H1 (cell line): ENCODE measurements at regions not wholly inside any gene's neighbourhood (a gene's known extent, or its start where the extent isn't known, plus 50 kb on each side); places are given as distances from the start of the nearest gene placed in this dataset.
A peak's percentile ranks its signal among the peaks of the same experiment; 100 is the strongest.

Experiments used
- RAD21 ChIP-seq, 2 experiments: IDR thresholded peaks in 1 of 2; conservative IDR thresholded peaks in 1 of 2; 2 replicates each; pipeline ENCODE4 v1.6.1; 2011; ENCODE audit warnings: low read depth in 2 of 2, low read length in 2 of 2, improper control_type of control experiment in 1 of 2, inconsistent platforms in 1 of 2, mild to moderate bottlenecking in 1 of 2, moderate library complexity in 1 of 2
- TF ChIP-seq, protein P1 (sequence below): fragments of 300-600 bp; sonication (generic); IDR thresholded peaks from 2 replicates; pipeline ENCODE4 v1.7.1; 2012; ENCODE audit warnings: low read length, moderate library complexity, mild to moderate bottlenecking, inconsistent platforms; ENCODE audit not compliant: insufficient replicate concordance
- TF ChIP-seq, protein P2 (sequence below), 3 experiments: IDR thresholded peaks; 1 replicate in 2 of 3; 2 replicates in 1 of 3; pipeline versions ENCODE4 v1.5.1 to v1.6.1; 2011; ENCODE audit warnings: low read length in 3 of 3, mild to moderate bottlenecking in 3 of 3, inconsistent platforms in 2 of 3, low read depth in 1 of 3, moderate library complexity in 1 of 3; ENCODE audit not compliant: insufficient read depth in 1 of 3; ENCODE audit errors: control extremely low read depth in 1 of 3

DNA sequence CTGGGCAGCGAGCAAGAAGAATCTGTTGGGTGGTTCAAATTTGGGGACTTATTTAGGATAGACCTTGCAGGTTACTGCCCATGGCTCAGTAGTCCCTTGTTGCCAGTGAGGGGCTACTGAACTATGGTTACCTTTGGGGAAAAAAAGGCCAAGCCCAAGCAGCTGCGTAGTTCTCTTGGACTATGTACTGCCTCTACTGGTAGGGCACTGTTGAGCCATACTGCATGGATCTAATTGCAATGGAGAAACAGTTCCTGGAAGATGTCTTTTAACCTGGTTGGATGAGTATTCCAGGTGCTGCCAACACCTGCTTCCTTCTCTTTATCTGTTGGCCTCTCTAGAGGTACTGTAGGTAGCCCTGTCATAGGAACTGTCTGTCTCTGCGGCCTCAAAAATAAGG, 671.9 kb upstream of the CBLB start (continued):
- TF ChIP-seq, protein P1, sequence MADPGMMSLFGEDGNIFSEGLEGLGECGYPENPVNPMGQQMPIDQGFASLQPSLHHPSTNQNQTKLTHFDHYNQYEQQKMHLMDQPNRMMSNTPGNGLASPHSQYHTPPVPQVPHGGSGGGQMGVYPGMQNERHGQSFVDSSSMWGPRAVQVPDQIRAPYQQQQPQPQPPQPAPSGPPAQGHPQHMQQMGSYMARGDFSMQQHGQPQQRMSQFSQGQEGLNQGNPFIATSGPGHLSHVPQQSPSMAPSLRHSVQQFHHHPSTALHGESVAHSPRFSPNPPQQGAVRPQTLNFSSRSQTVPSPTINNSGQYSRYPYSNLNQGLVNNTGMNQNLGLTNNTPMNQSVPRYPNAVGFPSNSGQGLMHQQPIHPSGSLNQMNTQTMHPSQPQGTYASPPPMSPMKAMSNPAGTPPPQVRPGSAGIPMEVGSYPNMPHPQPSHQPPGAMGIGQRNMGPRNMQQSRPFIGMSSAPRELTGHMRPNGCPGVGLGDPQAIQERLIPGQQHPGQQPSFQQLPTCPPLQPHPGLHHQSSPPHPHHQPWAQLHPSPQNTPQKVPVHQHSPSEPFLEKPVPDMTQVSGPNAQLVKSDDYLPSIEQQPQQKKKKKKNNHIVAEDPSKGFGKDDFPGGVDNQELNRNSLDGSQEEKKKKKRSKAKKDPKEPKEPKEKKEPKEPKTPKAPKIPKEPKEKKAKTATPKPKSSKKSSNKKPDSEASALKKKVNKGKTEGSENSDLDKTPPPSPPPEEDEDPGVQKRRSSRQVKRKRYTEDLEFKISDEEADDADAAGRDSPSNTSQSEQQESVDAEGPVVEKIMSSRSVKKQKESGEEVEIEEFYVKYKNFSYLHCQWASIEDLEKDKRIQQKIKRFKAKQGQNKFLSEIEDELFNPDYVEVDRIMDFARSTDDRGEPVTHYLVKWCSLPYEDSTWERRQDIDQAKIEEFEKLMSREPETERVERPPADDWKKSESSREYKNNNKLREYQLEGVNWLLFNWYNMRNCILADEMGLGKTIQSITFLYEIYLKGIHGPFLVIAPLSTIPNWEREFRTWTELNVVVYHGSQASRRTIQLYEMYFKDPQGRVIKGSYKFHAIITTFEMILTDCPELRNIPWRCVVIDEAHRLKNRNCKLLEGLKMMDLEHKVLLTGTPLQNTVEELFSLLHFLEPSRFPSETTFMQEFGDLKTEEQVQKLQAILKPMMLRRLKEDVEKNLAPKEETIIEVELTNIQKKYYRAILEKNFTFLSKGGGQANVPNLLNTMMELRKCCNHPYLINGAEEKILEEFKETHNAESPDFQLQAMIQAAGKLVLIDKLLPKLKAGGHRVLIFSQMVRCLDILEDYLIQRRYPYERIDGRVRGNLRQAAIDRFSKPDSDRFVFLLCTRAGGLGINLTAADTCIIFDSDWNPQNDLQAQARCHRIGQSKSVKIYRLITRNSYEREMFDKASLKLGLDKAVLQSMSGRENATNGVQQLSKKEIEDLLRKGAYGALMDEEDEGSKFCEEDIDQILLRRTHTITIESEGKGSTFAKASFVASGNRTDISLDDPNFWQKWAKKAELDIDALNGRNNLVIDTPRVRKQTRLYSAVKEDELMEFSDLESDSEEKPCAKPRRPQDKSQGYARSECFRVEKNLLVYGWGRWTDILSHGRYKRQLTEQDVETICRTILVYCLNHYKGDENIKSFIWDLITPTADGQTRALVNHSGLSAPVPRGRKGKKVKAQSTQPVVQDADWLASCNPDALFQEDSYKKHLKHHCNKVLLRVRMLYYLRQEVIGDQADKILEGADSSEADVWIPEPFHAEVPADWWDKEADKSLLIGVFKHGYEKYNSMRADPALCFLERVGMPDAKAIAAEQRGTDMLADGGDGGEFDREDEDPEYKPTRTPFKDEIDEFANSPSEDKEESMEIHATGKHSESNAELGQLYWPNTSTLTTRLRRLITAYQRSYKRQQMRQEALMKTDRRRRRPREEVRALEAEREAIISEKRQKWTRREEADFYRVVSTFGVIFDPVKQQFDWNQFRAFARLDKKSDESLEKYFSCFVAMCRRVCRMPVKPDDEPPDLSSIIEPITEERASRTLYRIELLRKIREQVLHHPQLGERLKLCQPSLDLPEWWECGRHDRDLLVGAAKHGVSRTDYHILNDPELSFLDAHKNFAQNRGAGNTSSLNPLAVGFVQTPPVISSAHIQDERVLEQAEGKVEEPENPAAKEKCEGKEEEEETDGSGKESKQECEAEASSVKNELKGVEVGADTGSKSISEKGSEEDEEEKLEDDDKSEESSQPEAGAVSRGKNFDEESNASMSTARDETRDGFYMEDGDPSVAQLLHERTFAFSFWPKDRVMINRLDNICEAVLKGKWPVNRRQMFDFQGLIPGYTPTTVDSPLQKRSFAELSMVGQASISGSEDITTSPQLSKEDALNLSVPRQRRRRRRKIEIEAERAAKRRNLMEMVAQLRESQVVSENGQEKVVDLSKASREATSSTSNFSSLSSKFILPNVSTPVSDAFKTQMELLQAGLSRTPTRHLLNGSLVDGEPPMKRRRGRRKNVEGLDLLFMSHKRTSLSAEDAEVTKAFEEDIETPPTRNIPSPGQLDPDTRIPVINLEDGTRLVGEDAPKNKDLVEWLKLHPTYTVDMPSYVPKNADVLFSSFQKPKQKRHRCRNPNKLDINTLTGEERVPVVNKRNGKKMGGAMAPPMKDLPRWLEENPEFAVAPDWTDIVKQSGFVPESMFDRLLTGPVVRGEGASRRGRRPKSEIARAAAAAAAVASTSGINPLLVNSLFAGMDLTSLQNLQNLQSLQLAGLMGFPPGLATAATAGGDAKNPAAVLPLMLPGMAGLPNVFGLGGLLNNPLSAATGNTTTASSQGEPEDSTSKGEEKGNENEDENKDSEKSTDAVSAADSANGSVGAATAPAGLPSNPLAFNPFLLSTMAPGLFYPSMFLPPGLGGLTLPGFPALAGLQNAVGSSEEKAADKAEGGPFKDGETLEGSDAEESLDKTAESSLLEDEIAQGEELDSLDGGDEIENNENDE = no peak
- TF ChIP-seq, protein P2, sequence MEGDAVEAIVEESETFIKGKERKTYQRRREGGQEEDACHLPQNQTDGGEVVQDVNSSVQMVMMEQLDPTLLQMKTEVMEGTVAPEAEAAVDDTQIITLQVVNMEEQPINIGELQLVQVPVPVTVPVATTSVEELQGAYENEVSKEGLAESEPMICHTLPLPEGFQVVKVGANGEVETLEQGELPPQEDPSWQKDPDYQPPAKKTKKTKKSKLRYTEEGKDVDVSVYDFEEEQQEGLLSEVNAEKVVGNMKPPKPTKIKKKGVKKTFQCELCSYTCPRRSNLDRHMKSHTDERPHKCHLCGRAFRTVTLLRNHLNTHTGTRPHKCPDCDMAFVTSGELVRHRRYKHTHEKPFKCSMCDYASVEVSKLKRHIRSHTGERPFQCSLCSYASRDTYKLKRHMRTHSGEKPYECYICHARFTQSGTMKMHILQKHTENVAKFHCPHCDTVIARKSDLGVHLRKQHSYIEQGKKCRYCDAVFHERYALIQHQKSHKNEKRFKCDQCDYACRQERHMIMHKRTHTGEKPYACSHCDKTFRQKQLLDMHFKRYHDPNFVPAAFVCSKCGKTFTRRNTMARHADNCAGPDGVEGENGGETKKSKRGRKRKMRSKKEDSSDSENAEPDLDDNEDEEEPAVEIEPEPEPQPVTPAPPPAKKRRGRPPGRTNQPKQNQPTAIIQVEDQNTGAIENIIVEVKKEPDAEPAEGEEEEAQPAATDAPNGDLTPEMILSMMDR (IDR thresholded peaks at IDR 0.05; ENCODE audit: control extremely low read depth in 1 of 3, insufficient read depth in 1 of 3, low read depth in 1 of 3, low read length in 3 of 3) = peak in 1 of 3 experiments; percentile 31; a peak in 1 of 4 replicates
- peak in 1 of 2 experiments; percentile 20; a peak in 2 of 4 replicates for TF ChIP-seq RAD21 (IDR thresholded peaks at IDR 0.05 in 1 of 2, conservative IDR thresholded peaks at IDR 0.05 in 1 of 2; ENCODE audit: low read depth in 2 of 2, low read length in 2 of 2)
